Esophagus squamous epithelium (tissue), 5 donors: ENCODE measurements at regions not wholly inside any gene's neighbourhood (a gene's known extent, or its start where the extent isn't known, plus 50 kb on each side); places are given as distances from the start of the nearest gene placed in this dataset.

Experiments
- DNase-seq: peaks from one replicate; lab custom pipeline; 2025; lab: John Stamatoyannopoulos, UW
- H3K27ac ChIP-seq, 4 donors: fragments of 200-600 bp; sonication (generic); one replicate each; pipeline ENCODE4 v1.5.1; 2016 to 2019; ENCODE audit warnings: mild to moderate bottlenecking in 1 of 4
- H3K27me3 ChIP-seq, 4 donors: fragments of 200-600 bp; sonication (generic); 1 replicate in 3 of 4; 2 replicates in 1 of 4; pipeline versions ENCODE4 v1.5.1 to v1.6.0; 2017 to 2021; ENCODE audit warnings: antibody characterized with exemption in 1 of 4
- H3K36me3 ChIP-seq, 3 donors: fragments of 200-600 bp; sonication (generic); one replicate each; pipeline ENCODE4 v1.5.1; 2016 to 2019
- H3K4me1 ChIP-seq, 3 donors: fragments of 200-600 bp; sonication (generic); one replicate each; pipeline ENCODE4 v1.5.1; 2017 to 2019
- H3K4me3 ChIP-seq, 4 donors: fragments of 200-600 bp; sonication (generic); 1 replicate in 3 of 4; 2 replicates in 1 of 4; pipeline ENCODE4 v1.5.1; 2016 to 2019; ENCODE audit warnings: mild to moderate bottlenecking in 2 of 4, moderate library complexity in 1 of 4
- H3K9me3 ChIP-seq, 3 donors: fragments of 200-600 bp; sonication (generic); one replicate each; pipeline ENCODE4 v1.5.1; 2016 to 2019
- POLR2A ChIP-seq, 4 donors: fragments of 450-650 bp; IDR thresholded peaks; one replicate each; pipeline ENCODE4 v1.6.1; 2017; ENCODE audit warnings: antibody characterized with exemption in 4 of 4, mild to moderate bottlenecking in 4 of 4, moderate library complexity in 3 of 4
- WGBS, 2 donors: methylation state at CpG; one replicate each; pipeline ENCODE4 v1.1.5; 2018; 5-methylcytosine and 5-hydroxymethylcytosine counted together
- intact Hi-C: fragments of 100-400 bp; cut with DNase I; formaldehyde crosslinking; loops from one replicate; pipeline ENCODE4 v1.15.0; 2022
- TF ChIP-seq, protein P1 (sequence below), 6 experiments: fragments of 450-650 bp in 4 of 6; fragments of 200-600 bp in 2 of 6; sonication (generic) in 2 of 6; IDR thresholded peaks; one replicate each; pipeline ENCODE4 v1.5.1; 2016 to 2019; ENCODE audit warnings: antibody characterized with exemption in 6 of 6, mild to moderate bottlenecking in 4 of 6, moderate library complexity in 4 of 6
- donor health status: DM: yes; HTN: yes; CAD: no.

DNA sequence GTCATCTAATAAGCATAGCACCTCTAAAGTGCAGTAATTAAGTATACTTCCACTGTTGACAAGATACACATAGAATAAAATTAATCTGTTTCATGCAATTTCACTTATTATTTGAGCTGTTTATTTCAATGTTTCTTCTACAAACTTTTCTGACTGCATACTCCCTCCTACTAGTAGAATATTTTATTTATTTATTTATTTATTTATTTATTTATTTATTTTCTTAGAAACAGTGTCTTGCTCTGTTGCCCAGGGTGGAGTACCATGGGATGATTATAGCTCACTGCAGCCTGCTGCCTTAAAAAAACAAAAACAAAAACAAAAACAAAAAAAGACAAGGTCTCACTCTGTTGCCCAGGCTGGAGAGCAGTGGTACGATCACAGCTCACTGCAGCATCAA, 68.4 kb upstream of the KITLG start:
- Histone ChIP-seq H3K27me3 (no peaks in the 10 kb centered on the region), H3K4me3 (no peak overlapping the region), H3K27ac (no peak overlapping the region), H3K9me3 (no peaks in the 10 kb centered on the region), H3K4me1 (peaks cover 0 to 29% (median 0%) of the 10 kb centered on the region in 3 donors), H3K36me3 (no peaks in the 10 kb centered on the region)
- 82 to 100% methylated on average over 1 of the region's 1 CpG for WGBS, 2 donors
- no peak for DNase-seq
- intact Hi-C loops = no loop called here
- TF ChIP-seq POLR2A (IDR thresholded peaks at IDR 0.05) = no peak
- TF ChIP-seq, protein P1, sequence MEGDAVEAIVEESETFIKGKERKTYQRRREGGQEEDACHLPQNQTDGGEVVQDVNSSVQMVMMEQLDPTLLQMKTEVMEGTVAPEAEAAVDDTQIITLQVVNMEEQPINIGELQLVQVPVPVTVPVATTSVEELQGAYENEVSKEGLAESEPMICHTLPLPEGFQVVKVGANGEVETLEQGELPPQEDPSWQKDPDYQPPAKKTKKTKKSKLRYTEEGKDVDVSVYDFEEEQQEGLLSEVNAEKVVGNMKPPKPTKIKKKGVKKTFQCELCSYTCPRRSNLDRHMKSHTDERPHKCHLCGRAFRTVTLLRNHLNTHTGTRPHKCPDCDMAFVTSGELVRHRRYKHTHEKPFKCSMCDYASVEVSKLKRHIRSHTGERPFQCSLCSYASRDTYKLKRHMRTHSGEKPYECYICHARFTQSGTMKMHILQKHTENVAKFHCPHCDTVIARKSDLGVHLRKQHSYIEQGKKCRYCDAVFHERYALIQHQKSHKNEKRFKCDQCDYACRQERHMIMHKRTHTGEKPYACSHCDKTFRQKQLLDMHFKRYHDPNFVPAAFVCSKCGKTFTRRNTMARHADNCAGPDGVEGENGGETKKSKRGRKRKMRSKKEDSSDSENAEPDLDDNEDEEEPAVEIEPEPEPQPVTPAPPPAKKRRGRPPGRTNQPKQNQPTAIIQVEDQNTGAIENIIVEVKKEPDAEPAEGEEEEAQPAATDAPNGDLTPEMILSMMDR (IDR thresholded peaks at IDR 0.05) = no peak

GRCh38 chr12:88646824-88647223, 66.6 kb upstream of the KITLG start:
- TF ChIP-seq, protein P1 (IDR thresholded peaks at IDR 0.05) = no peak
- no peak for TF ChIP-seq POLR2A (IDR thresholded peaks at IDR 0.05)
- no peaks in the 10 kb centered on the region for H3K36me3 ChIP-seq
- H3K27ac ChIP-seq = no peak overlapping the region
- peaks cover 0 to 29% (median 0%) of the 10 kb centered on the region in 3 donors for H3K4me1 ChIP-seq
- no peak for DNase-seq
- H3K27me3 ChIP-seq = no peaks in the 10 kb centered on the region
- intact Hi-C loops = no loop called here
- H3K9me3 ChIP-seq = no peaks in the 10 kb centered on the region
- H3K4me3 ChIP-seq = no peak overlapping the region

DNA sequence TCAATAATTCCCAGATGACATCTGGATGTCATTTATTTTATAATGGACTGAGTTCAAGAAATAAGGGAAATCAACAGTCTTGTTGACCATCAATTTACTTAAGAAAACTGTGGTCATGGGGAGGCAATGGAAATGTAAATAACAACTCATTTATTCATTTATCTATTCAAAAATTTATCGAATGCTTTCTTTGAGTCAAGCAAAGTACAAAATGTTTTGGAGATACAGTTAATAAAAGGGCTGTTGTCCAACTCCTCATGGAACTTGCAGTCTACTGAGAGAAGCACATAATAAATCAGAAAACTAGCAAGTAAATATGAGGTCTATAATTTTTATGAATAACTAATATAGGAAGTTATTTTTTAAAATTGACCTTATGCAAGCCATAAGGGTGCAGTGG, 65.5 kb upstream of the KITLG start:
- H3K4me1 ChIP-seq = peaks cover 0 to 22% (median 0%) of the 10 kb centered on the region in 3 donors
- no peak for TF ChIP-seq POLR2A (IDR thresholded peaks at IDR 0.05)
- TF ChIP-seq, protein P1 (IDR thresholded peaks at IDR 0.05) = no peak
- WGBS, 2 donors = 68 to 87% methylated on average over 1 of the region's 1 CpG
- intact Hi-C loops = no loop called here
- H3K27ac ChIP-seq = peak overlapping the region in 1 of 4 donors; percentile 11
- H3K36me3 ChIP-seq = no peaks in the 10 kb centered on the region
- no peaks in the 10 kb centered on the region for H3K27me3 ChIP-seq
- H3K9me3 ChIP-seq = no peaks in the 10 kb centered on the region
- DNase-seq = no peak
- no peak overlapping the region for H3K4me3 ChIP-seq

DNA sequence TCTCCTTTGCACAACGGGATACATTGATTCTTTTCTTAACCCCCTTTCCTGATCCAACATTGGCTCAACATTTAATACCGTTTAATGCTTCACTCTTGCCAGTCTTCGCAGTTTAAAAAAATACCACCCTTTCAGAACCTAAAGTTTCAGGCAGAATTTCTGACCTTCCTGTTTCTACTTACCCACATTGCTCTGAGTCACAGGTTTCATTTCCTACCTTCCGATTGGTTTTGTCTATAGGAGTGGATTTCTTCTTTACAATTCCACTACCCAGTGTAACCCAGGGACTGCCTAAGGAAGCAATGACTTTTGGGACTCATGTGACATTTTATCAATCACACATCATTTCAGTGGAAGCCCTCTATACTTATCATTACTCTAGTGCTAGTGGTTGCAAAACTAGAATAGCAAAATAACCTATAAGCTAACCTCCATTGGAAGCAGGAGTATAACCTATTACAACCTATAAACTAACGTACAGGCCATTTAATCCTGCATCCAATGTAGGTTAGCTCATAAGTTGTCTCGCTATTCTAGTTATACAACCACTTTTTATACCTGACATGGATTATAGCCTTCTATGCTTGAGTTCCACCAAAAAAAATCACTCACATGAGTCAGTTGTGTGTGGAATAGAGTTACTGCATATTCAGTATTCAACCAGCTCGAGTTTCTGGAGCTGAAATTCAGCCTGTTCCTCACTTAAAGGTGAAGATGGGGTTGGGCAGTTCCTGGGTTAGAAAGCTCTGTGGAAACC, 64.9 kb upstream of the KITLG start:
- peak overlapping the region in 2 of 4 donors; percentile 21 to 45 for H3K27ac ChIP-seq
- DNase-seq = no peak
- no peaks in the 10 kb centered on the region for H3K27me3 ChIP-seq
- H3K36me3 ChIP-seq = no peaks in the 10 kb centered on the region
- intact Hi-C loops = no loop called here
- no peak for TF ChIP-seq POLR2A (IDR thresholded peaks at IDR 0.05)
- TF ChIP-seq, protein P1 (IDR thresholded peaks at IDR 0.05) = no peak
- H3K4me1 ChIP-seq = peaks cover 0 to 15% (median 0%) of the 10 kb centered on the region in 3 donors
- no peak overlapping the region for H3K4me3 ChIP-seq
- no peaks in the 10 kb centered on the region for H3K9me3 ChIP-seq
- WGBS, 2 donors = 61 to 66% methylated on average over 7 of the region's 7 CpGs

GRCh38 chr12:88643685-88644084, 63.4 kb upstream of the KITLG start:
- no peaks in the 10 kb centered on the region for H3K9me3 ChIP-seq
- no peak overlapping the region for H3K27ac ChIP-seq
- intact Hi-C loops = no loop called here
- H3K4me1 ChIP-seq = peaks cover 0 to 27% (median 5%) of the 10 kb centered on the region in 3 donors
- DNase-seq = no peak
- TF ChIP-seq, protein P1 (IDR thresholded peaks at IDR 0.05) = no peak
- no peak for TF ChIP-seq POLR2A (IDR thresholded peaks at IDR 0.05)
- H3K36me3 ChIP-seq = no peaks in the 10 kb centered on the region
- no peaks in the 10 kb centered on the region for H3K27me3 ChIP-seq
- WGBS, 2 donors = 80 to 84% methylated on average over 2 of the region's 2 CpGs
- no peak overlapping the region for H3K4me3 ChIP-seq
